Common myeloid progenitor, CD34-positive (primary cell): ENCODE measurements at regions not wholly inside any gene's neighbourhood (a gene's known extent, or its start where the extent isn't known, plus 50 kb on each side); places are given as distances from the start of the nearest gene placed in this dataset.

Source experiments
- CTCF ChIA-PET: fragments of 350-600 bp; sonication (Branson Sonifier 250); formaldehyde crosslinking; loops from one replicate; lab custom pipeline; 2021; ENCODE audit warnings: antibody characterized with exemption; lab: Charles Lee
- POLR2A ChIA-PET: fragments of 350-600 bp; sonication (Branson Sonifier 250); formaldehyde crosslinking; loops from one replicate; lab custom pipeline; 2021; ENCODE audit warnings: antibody characterized with exemption; lab: Charles Lee
- DNase-seq, 3 donors: peaks; one replicate each; pipeline versions ENCODE4 v3.0.0 to v3.0.0-alpha.2; 2013
- H3K27ac ChIP-seq, 2 experiments: 1 replicate in 1 of 2; 2 replicates in 1 of 2; pipeline ENCODE4 v1.7.0; 2013; ENCODE audit warnings: inconsistent platforms in 2 of 2, low read length in 2 of 2, mild to moderate bottlenecking in 2 of 2, low read depth in 1 of 2, moderate library complexity in 1 of 2; ENCODE audit not compliant: severe bottlenecking in 2 of 2, insufficient read depth in 1 of 2, poor library complexity in 1 of 2
- H3K27me3 ChIP-seq, 5 experiments: replicated peaks in 2 of 5; 1 replicate in 3 of 5; 2 replicates in 2 of 5; pipeline versions ENCODE4 v1.6.1 to v1.7.0; 2013; ENCODE audit warnings: low read length in 4 of 5, mild to moderate bottlenecking in 2 of 5, moderate library complexity in 2 of 5, inconsistent platforms in 1 of 5; ENCODE audit not compliant: insufficient read depth in 5 of 5, control insufficient read depth in 4 of 5
- H3K36me3 ChIP-seq, 4 experiments: 1 replicate in 2 of 4; 2 replicates in 2 of 4; pipeline versions ENCODE4 v1.6.1 to v1.7.0; 2013; ENCODE audit warnings: low read length in 3 of 4, control low read depth in 1 of 4, mild to moderate bottlenecking in 1 of 4; ENCODE audit not compliant: control insufficient read depth in 4 of 4, insufficient read depth in 4 of 4
- H3K4me1 ChIP-seq, 4 experiments: 1 replicate in 3 of 4; 2 replicates in 1 of 4; pipeline versions ENCODE4 v1.6.1 to v1.7.1; 2013; ENCODE audit warnings: low read length in 3 of 4, mild to moderate bottlenecking in 3 of 4, control low read depth in 1 of 4, inconsistent platforms in 1 of 4, moderate library complexity in 1 of 4; ENCODE audit not compliant: control insufficient read depth in 4 of 4, insufficient read depth in 4 of 4; ENCODE audit errors: control extremely low read depth in 1 of 4
- H3K4me3 ChIP-seq, 7 experiments: 1 replicate in 4 of 7; 2 replicates in 3 of 7; pipeline versions ENCODE4 v1.5.1 to v1.7.0; 2013; ENCODE audit warnings: mild to moderate bottlenecking in 7 of 7, low read length in 6 of 7, moderate library complexity in 6 of 7, inconsistent platforms in 2 of 7, low read depth in 2 of 7, control low read depth in 1 of 7; ENCODE audit not compliant: insufficient read depth in 4 of 7, control insufficient read depth in 1 of 7; ENCODE audit errors: extremely low read depth in 1 of 7
- H3K9me3 ChIP-seq, 5 experiments: 1 replicate in 4 of 5; 2 replicates in 1 of 5; pipeline versions ENCODE4 v1.6.1 to v1.7.1; 2013; ENCODE audit warnings: low read length in 4 of 5, mild to moderate bottlenecking in 2 of 5, inconsistent platforms in 1 of 5, low read depth in 1 of 5, moderate library complexity in 1 of 5; ENCODE audit not compliant: control insufficient read depth in 4 of 5, insufficient read depth in 2 of 5; ENCODE audit errors: control extremely low read depth in 1 of 5
- WGBS: methylation state at CpG from one replicate; pipeline ENCODE4 v1.1.5; 2013; ENCODE audit not compliant: insufficient coverage; 5-methylcytosine and 5-hydroxymethylcytosine counted together

GRCh38 chr20:51217347-51218045, 194.6 kb upstream of the KCNG1 start:
- Histone ChIP-seq H3K27ac (no peak overlapping the region), H3K9me3 (peaks cover 0 to 13% (median 10%) of the 10 kb centered on the region in 5 experiments), H3K36me3 (no peaks in the 10 kb centered on the region), H3K4me1 (peaks cover 0 to 7% (median 3%) of the 10 kb centered on the region in 4 experiments), H3K4me3 (no peak overlapping the region), H3K27me3 (peaks cover 0 to 24% (median 7%) of the 10 kb centered on the region in 5 experiments)
- no peak for DNase-seq
- ChIA-PET POLR2A (no interaction called here), CTCF (no interaction called here)
- 97% methylated on average over 3 of the region's 3 CpGs for WGBS

GRCh38 chr20:51216850-51217249, 193.9 kb upstream of the KCNG1 start:
- Histone ChIP-seq H3K27me3 (peaks cover 0 to 17% (median 5%) of the 10 kb centered on the region in 5 experiments), H3K9me3 (peaks cover 0 to 13% (median 10%) of the 10 kb centered on the region in 5 experiments), H3K36me3 (no peaks in the 10 kb centered on the region), H3K27ac (no peak overlapping the region), H3K4me3 (no peak overlapping the region), H3K4me1 (peaks cover 0 to 7% (median 3%) of the 10 kb centered on the region in 4 experiments)
- POLR2A ChIA-PET: no interaction called here
- CTCF ChIA-PET: no interaction called here
- 73% methylated on average over 3 of the region's 3 CpGs for WGBS
- peak in 2 of 3 donors; percentile 6 to 20 for DNase-seq

- Histone ChIP-seq H3K4me1 (no peaks in the 10 kb centered on the region), H3K4me3 (no peak overlapping the region), H3K36me3 (no peaks in the 10 kb centered on the region), H3K27ac (no peak overlapping the region), H3K27me3 (peaks cover 0 to 20% (median 4%) of the 10 kb centered on the region in 5 experiments), H3K9me3 (peaks cover 0 to 13% (median 10%) of the 10 kb centered on the region in 5 experiments)
- DNase-seq: no peak
- CTCF ChIA-PET: interaction anchor here (1.6 kb wide), 1 partner anchor 9 kb away, joined by 4 read pairs; no protein-coding TSS in a partner anchor
- 100% methylated on average over 1 of the region's 3 CpGs for WGBS
- POLR2A ChIA-PET: no interaction called here
These were observed 189.9 kb upstream of the KCNG1 start for GRCh38 chr20:51212816-51213215.

- Histone ChIP-seq H3K4me3 (no peak overlapping the region), H3K27ac (no peak overlapping the region), H3K36me3 (no peaks in the 10 kb centered on the region), H3K9me3 (no peaks in the 10 kb centered on the region), H3K4me1 (no peaks in the 10 kb centered on the region), H3K27me3 (peaks cover 0 to 20% (median 4%) of the 10 kb centered on the region in 5 experiments)
- ChIA-PET CTCF (interaction anchor here (1.6 kb wide), 1 partner anchor 11 kb away, joined by 4 read pairs; no protein-coding TSS in a partner anchor), POLR2A (no interaction called here)
- WGBS: 92% methylated on average over 2 of the region's 2 CpGs
- DNase-seq: no peak
These were observed 188.3 kb upstream of the KCNG1 start for GRCh38 chr20:51211191-51211590.

- H3K9me3 ChIP-seq: no peaks in the 10 kb centered on the region
- H3K27me3 ChIP-seq: peaks cover 0 to 25% (median 4%) of the 10 kb centered on the region in 5 experiments
- H3K36me3 ChIP-seq: no peaks in the 10 kb centered on the region
- POLR2A ChIA-PET: no interaction called here
- H3K27ac ChIP-seq: no peak overlapping the region
- no CpG with 5 or more reads among the region's 1 CpG for WGBS
- H3K4me3 ChIP-seq: no peak overlapping the region
- no peaks in the 10 kb centered on the region for H3K4me1 ChIP-seq
- CTCF ChIA-PET: no interaction called here
- DNase-seq: no peak
These were observed 187.2 kb upstream of the KCNG1 start for GRCh38 chr20:51210084-51210483.

GRCh38 chr20:51208162-51208561, 185.3 kb upstream of the KCNG1 start:
- no peak overlapping the region for H3K4me3 ChIP-seq

GRCh38 chr20:51206032-51206662, 183.2 kb upstream of the KCNG1 start:
- WGBS: 90% methylated on average over 3 of the region's 5 CpGs
- Histone ChIP-seq H3K9me3 (no peaks in the 10 kb centered on the region), H3K4me1 (no peaks in the 10 kb centered on the region), H3K27ac (no peak overlapping the region), H3K27me3 (peaks cover 0 to 38% (median 1%) of the 10 kb centered on the region in 5 experiments), H3K36me3 (no peaks in the 10 kb centered on the region), H3K4me3 (no peak overlapping the region)
- ChIA-PET POLR2A (no interaction called here), CTCF (no interaction called here)
- DNase-seq: no peak

More at GRCh38 chr20:51208162-51208561, 185.3 kb upstream of the KCNG1 start:
- no peak for DNase-seq
- H3K27me3 ChIP-seq: peaks cover 0 to 33% (median 4%) of the 10 kb centered on the region in 5 experiments
- no peaks in the 10 kb centered on the region for H3K9me3 ChIP-seq
- 88% methylated on average over 3 of the region's 3 CpGs for whole genome bisulfite sequencing
- H3K27ac ChIP-seq: no peak overlapping the region
- ChIA-PET CTCF (interaction anchor here (1.1 kb wide), 1 partner anchor 50 kb away, joined by 3 read pairs; no protein-coding TSS in a partner anchor), POLR2A (no interaction called here)
- no peaks in the 10 kb centered on the region for H3K4me1 ChIP-seq
- no peaks in the 10 kb centered on the region for H3K36me3 ChIP-seq
